ENCODE measurements at regions not wholly inside any gene's neighbourhood (a gene's known extent, or its start where the extent isn't known, plus 50 kb on each side); places are given as distances from the start of the nearest gene placed in this dataset.

- no peak for DNase-seq (ENCODE audit: low read depth in 2 of 2)
These were observed 84.1 kb downstream of the TNFSF11 start for GRCh38 chr13:42658019-42658418.

- DNase-seq (ENCODE audit: low read depth in 2 of 2): no peak
These were observed 86.5 kb downstream of the TNFSF11 start for GRCh38 chr13:42660333-42660965.

DNA sequence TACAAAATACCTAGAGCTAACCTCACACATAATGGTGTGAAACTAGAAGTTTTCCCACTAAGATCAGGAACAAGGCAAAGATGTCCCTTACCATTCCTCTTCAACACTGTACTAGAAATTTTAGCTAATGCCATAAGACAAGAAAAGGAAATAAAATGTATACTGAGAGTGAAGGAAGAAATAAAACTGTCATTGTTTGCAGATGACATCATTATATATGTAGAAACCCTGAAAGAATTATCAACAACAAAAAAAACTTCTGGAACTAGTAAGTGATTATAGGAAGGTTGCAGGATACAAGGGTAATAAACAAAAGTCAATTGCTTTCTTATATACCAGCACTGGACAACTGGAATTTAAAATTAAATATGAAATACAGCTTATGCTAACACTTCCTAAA is 93.7 kb downstream of the TNFSF11 start:
- DNase-seq (ENCODE audit: low read depth in 2 of 2): no peak

- DNase-seq (ENCODE audit: low read depth in 2 of 2): no peak
These were observed 97.5 kb downstream of the TNFSF11 start for GRCh38 chr13:42671502-42671901.

GRCh38 chr13:42673677-42674076 is 99.7 kb downstream of the TNFSF11 start:
- no peak for DNase-seq (ENCODE audit: low read depth in 2 of 2)

DNA sequence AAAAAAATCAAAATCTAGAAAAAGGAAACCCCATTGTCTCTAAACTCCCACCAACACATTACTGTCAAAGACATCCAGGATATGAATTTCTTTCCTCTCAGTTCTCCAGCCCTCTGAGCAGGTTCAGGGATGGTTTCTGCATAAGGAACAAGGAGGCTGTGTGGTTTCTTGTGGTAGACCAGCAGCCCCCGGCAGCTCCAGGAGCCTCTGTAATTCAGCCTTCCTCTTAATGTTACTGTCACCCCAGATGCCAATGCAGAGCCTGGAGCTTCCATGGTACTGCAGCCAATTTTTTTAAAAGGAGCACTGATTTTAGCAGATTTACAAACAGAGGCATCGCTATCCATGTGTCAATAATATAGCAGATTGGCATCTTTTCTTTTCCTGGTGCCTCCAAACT is 100.6 kb upstream of the FAM216B start:
- DNase-seq (ENCODE audit: low read depth in 2 of 2): no peak

DNA sequence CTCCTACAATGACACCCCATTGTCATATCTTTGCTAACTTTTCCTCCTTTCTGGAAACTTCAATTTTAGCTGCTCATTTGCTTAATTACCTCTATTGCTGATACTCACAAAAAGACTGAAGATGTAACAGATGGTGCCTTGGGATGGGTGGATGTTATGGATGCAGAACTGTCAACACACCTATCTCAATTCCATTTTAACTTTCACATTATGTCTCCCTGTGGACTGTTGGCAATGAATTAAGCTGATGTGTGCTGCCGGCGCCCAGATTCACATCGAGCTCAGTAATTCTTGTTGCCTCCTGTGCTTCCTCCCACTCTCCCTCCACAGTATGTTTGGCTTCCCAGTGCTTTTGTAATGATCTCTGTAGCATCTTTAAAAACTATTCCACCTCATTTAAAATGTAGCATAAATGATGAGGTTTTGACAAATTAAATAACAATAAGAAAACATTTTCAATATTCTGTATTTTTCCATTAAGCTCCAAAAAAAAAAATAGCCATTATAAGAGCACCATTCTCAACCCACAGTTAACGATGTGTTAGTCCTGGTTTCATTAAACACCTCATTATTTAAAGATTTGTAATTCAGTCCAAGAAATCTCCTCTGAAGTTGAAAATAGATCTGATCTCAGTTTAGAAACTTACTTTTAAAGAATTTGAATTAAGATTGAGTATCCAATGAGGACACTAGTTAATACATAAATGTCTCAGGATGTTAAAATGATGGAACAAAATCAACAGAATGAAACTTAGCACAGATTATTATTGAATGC is 99.9 kb upstream of the FAM216B start:
- no peak for DNase-seq (ENCODE audit: low read depth in 2 of 2)

DNA sequence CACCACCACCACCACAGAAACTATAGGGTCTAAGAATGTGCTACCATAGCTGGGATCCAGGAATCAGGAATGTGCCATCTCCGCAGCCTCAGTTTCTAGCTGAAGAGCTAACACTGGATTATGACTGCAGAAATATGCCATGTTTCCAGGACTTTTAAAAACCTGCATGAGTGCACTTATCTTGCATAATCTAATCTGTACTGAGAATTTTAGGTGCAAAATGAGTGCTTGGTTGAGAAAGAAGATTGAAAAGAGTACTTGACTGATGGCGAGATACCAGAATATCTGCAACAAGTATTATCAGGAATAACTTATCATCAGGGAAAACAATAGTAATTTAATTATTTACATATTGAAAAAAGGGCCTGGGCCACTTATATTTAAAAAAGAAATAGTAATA is 97.2 kb upstream of the FAM216B start:
- DNase-seq (ENCODE audit: low read depth in 2 of 2): no peak

- DNase-seq (ENCODE audit: low read depth in 2 of 2): no peak
These were observed 95.6 kb upstream of the FAM216B start for GRCh38 chr13:42685751-42686150.

DNA sequence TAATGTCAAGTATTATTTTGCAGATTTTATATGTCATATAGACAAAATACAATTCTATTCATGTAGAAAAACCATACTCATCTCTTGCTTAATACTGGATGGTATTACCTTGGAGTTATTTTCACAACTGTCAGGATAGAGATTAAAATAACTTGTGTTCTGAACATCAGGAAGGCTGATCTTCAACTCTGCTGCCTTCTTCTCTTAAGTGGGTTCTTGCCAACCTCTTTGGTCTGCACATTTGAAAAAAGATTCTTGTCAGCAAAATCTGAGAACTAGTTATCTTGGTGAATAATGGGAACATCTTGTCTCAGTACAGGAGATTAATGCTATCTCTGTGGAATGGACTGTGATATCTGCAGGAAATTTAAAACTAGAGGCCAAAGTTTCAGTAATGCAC is 95.2 kb upstream of the FAM216B start:
- no peak for DNase-seq (ENCODE audit: low read depth in 2 of 2)

- no peak for DNase-seq (ENCODE audit: low read depth in 2 of 2)
These were observed 92.6 kb upstream of the FAM216B start for GRCh38 chr13:42688821-42689220.

- no peak for DNase-seq (ENCODE audit: low read depth in 2 of 2)
These were observed 85.2 kb upstream of the FAM216B start for GRCh38 chr13:42696191-42696590.

- no peak for DNase-seq (ENCODE audit: low read depth in 2 of 2)
These were observed 81.5 kb upstream of the FAM216B start for GRCh38 chr13:42699912-42700311.

DNA sequence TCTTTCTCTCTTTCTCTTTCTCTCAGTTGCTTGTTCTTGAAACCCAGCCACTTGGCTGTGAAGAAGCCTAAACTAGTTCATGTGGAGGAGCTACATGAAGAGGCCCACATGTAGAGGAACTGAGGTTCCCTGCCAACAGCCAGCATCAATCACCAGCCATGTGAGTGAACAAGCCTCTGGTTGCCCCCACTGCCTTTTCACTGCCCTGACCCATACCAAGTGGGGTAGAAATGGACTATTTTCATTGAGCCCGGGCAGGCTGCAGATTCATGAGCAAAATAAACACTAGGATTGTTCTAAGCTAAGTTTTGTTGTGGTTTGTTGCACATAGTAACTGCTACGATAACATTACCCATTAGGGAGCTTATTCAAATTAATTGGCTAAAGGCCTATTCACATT is 78.7 kb upstream of the FAM216B start:
- no peak for DNase-seq (ENCODE audit: low read depth in 2 of 2)

DNA sequence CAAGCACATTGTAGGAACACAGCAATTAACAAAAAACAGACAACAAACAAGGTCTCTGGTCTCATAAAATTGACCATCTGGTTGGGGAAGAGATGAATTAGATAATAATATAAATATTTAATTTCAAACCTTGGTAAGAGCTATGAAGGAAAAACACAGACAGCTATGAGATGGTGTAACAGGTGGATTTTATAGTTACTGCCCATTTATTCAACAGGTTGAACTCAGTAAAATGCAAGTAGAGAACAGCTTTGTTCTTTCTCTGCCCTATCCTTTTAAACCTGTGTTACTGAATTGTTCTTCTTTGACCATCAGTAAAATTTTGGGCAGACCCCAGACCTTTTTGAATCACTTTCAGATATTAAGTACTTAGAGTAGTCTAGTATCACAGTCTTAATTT is 77.6 kb upstream of the FAM216B start:
- no peak for DNase-seq (ENCODE audit: low read depth in 2 of 2)

GRCh38 chr13:42706286-42706685 is 75.1 kb upstream of the FAM216B start:
- DNase-seq (ENCODE audit: low read depth in 2 of 2): no peak

GRCh38 chr13:42707048-42707447 is 74.3 kb upstream of the FAM216B start:
- DNase-seq (ENCODE audit: low read depth in 2 of 2): no peak

DNA sequence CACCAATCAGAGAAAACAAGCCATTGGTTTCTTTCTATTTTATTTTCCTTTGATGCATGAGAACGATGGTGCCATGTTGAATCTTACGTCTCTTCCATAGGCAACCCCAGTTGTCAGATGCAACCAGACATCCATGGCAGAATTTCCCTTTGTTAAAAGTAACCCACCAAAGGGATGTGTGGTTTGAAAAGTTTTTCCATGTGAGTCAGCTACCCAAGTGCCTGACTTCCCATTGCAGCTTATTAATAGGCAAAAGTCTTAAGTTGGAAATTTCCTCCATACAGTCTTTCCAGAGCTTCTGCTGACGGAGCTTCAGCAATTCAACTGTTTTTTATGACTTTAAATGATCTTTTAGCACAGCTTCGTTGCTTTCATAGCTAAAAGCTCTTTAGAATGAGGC is 73.8 kb upstream of the FAM216B start:
- DNase-seq (ENCODE audit: low read depth in 2 of 2): no peak

GRCh38 chr13:42708391-42708790 is 73.0 kb upstream of the FAM216B start:
- no peak for DNase-seq (ENCODE audit: low read depth in 2 of 2)

DNA sequence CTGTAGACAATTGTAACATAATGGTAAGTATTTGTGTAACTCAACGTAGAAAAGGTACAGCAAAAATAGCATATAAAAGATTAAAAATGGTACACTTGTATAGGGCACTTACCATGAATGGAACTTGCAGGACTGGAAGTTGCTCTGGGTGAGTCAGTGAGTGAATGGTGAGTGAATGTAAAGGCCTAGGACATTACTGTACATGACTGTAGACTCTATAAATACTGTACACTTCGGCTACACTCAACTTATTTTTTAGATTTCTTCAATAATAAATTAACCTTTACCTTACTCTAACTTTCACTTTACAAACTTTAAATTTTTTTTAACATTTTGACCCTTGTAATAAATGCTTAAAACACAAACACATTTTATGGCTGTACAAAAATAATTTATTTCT is 72.1 kb upstream of the FAM216B start:
- no peak for DNase-seq (ENCODE audit: low read depth in 2 of 2)

DNA sequence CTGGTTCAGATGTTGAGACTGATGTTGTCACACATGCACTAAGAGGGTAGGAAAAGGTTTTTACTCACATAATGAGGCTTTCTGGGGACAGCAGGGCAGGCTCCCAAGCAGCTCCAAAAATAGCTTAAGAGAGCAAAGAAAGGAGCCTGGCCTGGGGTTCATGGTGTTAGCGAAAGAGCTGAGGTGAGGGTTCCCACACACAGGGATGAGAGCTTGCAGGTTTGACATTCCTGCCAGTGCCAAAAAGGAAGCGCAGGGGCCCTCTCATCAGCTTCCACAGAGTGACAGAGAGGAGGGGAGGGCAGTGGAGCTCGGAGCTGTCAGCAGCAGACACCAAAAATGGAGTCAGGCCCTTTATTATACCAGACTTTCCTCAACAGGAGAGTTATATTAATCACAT is 65.5 kb upstream of the FAM216B start:
- DNase-seq (ENCODE audit: low read depth in 2 of 2): no peak

GRCh38 chr13:42717176-42717575 is 64.2 kb upstream of the FAM216B start:
- DNase-seq (ENCODE audit: low read depth in 2 of 2): no peak

DNA sequence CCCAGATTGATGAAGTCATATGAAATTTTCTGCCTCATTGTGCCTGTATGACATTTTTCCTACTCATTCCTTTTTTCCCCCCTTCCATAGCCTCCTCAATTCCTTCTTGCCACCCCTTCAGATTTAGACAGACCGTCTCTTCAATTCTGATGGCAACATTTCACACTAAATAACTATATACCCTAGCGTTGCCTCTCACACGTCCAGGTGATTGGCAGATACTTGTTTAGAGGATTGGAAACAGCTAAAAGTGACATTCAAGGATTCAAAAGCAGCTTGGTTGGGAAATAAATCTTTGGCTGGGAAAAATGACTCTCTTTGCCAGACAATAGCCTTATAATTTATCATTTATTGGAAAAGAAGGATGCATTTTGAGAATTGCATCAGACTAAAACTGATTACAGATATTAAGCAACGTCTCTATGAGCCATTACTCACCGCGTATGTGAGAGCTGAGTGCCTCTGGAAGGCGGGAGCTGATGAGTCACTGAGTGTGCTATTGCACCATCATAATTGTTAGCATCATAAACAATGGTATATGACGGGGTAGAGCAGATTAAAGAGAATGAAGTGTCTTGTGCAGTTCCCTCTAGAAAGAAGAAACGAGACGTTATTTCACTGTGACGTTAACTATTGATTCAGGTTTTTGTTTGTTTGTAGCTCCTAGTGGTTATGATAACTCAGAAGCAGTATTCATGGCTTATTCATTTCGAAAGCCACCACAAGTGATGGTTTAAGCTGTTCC is 61.1 kb upstream of the FAM216B start:
- DNase-seq (ENCODE audit: low read depth in 2 of 2): peak in 1 of 2 donors; percentile 1

Measured in stimulated activated CD8-positive, alpha-beta memory T cell treated with anti-CD3 and anti-CD28 coated beads, Interleukin-2, amount 100 ng/mL, for 48 hours (primary cell).